ENCODE measurements at regions not wholly inside any gene's neighbourhood (a gene's known extent, or its start where the extent isn't known, plus 50 kb on each side); places are given as distances from the start of the nearest gene placed in this dataset.

GRCh38 chr1:22339237-22339636 lies 112.4 kb upstream of the ZBTB40 start:
- TF ChIP-seq, protein P1, sequence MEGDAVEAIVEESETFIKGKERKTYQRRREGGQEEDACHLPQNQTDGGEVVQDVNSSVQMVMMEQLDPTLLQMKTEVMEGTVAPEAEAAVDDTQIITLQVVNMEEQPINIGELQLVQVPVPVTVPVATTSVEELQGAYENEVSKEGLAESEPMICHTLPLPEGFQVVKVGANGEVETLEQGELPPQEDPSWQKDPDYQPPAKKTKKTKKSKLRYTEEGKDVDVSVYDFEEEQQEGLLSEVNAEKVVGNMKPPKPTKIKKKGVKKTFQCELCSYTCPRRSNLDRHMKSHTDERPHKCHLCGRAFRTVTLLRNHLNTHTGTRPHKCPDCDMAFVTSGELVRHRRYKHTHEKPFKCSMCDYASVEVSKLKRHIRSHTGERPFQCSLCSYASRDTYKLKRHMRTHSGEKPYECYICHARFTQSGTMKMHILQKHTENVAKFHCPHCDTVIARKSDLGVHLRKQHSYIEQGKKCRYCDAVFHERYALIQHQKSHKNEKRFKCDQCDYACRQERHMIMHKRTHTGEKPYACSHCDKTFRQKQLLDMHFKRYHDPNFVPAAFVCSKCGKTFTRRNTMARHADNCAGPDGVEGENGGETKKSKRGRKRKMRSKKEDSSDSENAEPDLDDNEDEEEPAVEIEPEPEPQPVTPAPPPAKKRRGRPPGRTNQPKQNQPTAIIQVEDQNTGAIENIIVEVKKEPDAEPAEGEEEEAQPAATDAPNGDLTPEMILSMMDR (conservative IDR thresholded peaks at IDR 0.05; ENCODE audit: low read depth) = no peak
- H3K27ac ChIP-seq = no peak overlapping the region
- CTCF ChIA-PET = no interaction called here
- POLR2A ChIA-PET (ENCODE audit: low non-redundant PET) = no interaction called here
- DNase-seq (ENCODE audit: low spot score) = no peak

DNA sequence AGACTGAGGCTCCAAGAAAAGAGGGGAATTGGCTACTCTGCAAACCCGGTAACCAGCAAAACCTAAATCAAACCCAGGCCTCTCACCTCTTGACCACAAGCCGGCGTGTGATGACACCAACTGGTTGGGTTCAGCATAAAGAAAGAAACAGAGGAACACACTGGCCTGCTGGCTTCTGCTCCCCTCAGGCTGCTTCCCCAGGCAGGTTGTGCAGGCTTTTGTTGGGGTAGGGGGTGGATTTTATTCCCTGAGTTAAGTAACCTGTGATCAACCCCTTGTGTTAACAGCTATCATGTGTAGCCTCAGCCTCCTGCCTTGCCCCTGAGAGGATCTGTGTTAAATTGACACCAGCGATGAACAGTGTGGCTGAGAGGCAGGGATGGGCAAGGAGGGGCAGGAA lies 111.6 kb upstream of the ZBTB40 start:
- TF ChIP-seq, protein P1 (conservative IDR thresholded peaks at IDR 0.05; ENCODE audit: low read depth) = no peak
- H3K27ac ChIP-seq = no peak overlapping the region
- POLR2A ChIA-PET (ENCODE audit: low non-redundant PET) = no interaction called here
- DNase-seq (ENCODE audit: low spot score) = no peak
- CTCF ChIA-PET = no interaction called here

- ChIA-PET CTCF (no interaction called here), POLR2A (ENCODE audit: low non-redundant PET) (no interaction called here)
- no peak overlapping the region for H3K27ac ChIP-seq
- TF ChIP-seq, protein P1 (conservative IDR thresholded peaks at IDR 0.05; ENCODE audit: low read depth) = no peak
- DNase-seq (ENCODE audit: low spot score) = no peak
Observed at GRCh38 chr1:22340873-22341272, 110.8 kb upstream of the ZBTB40 start.

GRCh38 chr1:22341791-22342605 lies 109.7 kb upstream of the ZBTB40 start:
- ChIA-PET CTCF (no interaction called here), POLR2A (ENCODE audit: low non-redundant PET) (no interaction called here)
- DNase-seq (ENCODE audit: low spot score) = no peak
- TF ChIP-seq, protein P1 (conservative IDR thresholded peaks at IDR 0.05; ENCODE audit: low read depth) = no peak
- H3K27ac ChIP-seq = no peak overlapping the region

- DNase-seq (ENCODE audit: low spot score) = no peak
- no peak overlapping the region for H3K27ac ChIP-seq
- TF ChIP-seq, protein P1 (conservative IDR thresholded peaks at IDR 0.05; ENCODE audit: low read depth) = no peak
- ChIA-PET POLR2A (ENCODE audit: low non-redundant PET) (no interaction called here), CTCF (no interaction called here)
Observed at GRCh38 chr1:22342734-22343191, 108.9 kb upstream of the ZBTB40 start.

GRCh38 chr1:22343456-22344328 lies 108.0 kb upstream of the ZBTB40 start:
- DNase-seq (ENCODE audit: low spot score) = no peak
- ChIA-PET CTCF (no interaction called here), POLR2A (ENCODE audit: low non-redundant PET) (no interaction called here)
- TF ChIP-seq, protein P1 (conservative IDR thresholded peaks at IDR 0.05; ENCODE audit: low read depth) = no peak
- H3K27ac ChIP-seq = no peak overlapping the region
